Neural cell (in vitro differentiated cells): ENCODE measurements at regions not wholly inside any gene's neighbourhood (a gene's known extent, or its start where the extent isn't known, plus 50 kb on each side); places are given as distances from the start of the nearest gene placed in this dataset.

Experiments used
- H2AFZ ChIP-seq: fragments of 200-600, 300-800 bp; sonication (generic), shearing (Covaris generic); 2 replicates; pipeline ENCODE4 v1.6.0; 2014; ENCODE audit warnings: low read depth, mild to moderate bottlenecking, antibody characterized with exemption, low read length, moderate library complexity
- H3F3A ChIP-seq: fragments of 200-600 bp; shearing (Covaris generic); 2 replicates; pipeline ENCODE4 v1.6.1; 2016; ENCODE audit warnings: mild to moderate bottlenecking, moderate library complexity, mixed read lengths, antibody characterized with exemption, low read length; ENCODE audit not compliant: insufficient read depth, poor library complexity, severe bottlenecking
- H3K27ac ChIP-seq: fragments of 200-600, 300-800 bp; sonication (generic), shearing (Covaris generic); 2 replicates; pipeline ENCODE4 v1.5.1; 2014; ENCODE audit warnings: mild to moderate bottlenecking, low read length, moderate library complexity
- H3K27me3 ChIP-seq: fragments of 300-800, 200-600 bp; sonication (generic), shearing (Covaris generic); 2 replicates; pipeline ENCODE4 v1.6.0; 2014; ENCODE audit warnings: mild to moderate bottlenecking, low read depth, low read length, moderate library complexity; ENCODE audit not compliant: insufficient read depth
- H3K36me3 ChIP-seq: fragments of 300-800, 200-600 bp; sonication (generic), shearing (Covaris generic); 2 replicates; pipeline ENCODE4 v1.5.1; 2014; ENCODE audit warnings: mild to moderate bottlenecking, antibody characterized with exemption, low read length, moderate library complexity; ENCODE audit not compliant: insufficient read depth
- H3K4me2 ChIP-seq: fragments of 300-800, 200-600 bp; sonication (generic), shearing (Covaris generic); 2 replicates; pipeline ENCODE4 v1.6.0; 2014; ENCODE audit warnings: mild to moderate bottlenecking, low read length
- H3K4me3 ChIP-seq: fragments of 300-800, 200-600 bp; sonication (generic), shearing (Covaris generic); 2 replicates; pipeline ENCODE4 v1.5.1; 2014; ENCODE audit warnings: mild to moderate bottlenecking, low read length, moderate library complexity
- H3K79me2 ChIP-seq: fragments of 200-600 bp; shearing (Covaris generic); replicated peaks from 2 replicates; pipeline ENCODE4 v1.6.0; 2014; ENCODE audit warnings: mild to moderate bottlenecking, low read length, moderate library complexity; ENCODE audit not compliant: insufficient read depth
- H3K9ac ChIP-seq: fragments of 300-800, 200-600 bp; sonication (generic), shearing (Covaris generic); 2 replicates; pipeline ENCODE4 v1.6.1; 2016; ENCODE audit warnings: mild to moderate bottlenecking, low read length, mixed read lengths
- H3K9me2 ChIP-seq: fragments of 200-600 bp; shearing (Covaris generic); 2 replicates; pipeline ENCODE4 v1.6.1; 2016; ENCODE audit warnings: mild to moderate bottlenecking, low read length, mixed read lengths; ENCODE audit not compliant: insufficient read depth
- H3K9me3 ChIP-seq: fragments of 200-600, 300-800 bp; sonication (generic), shearing (Covaris generic); 2 replicates; pipeline ENCODE4 v1.6.1; 2016; ENCODE audit warnings: mild to moderate bottlenecking, mixed run types, low read length, moderate library complexity, mixed read lengths
- H4K20me1 ChIP-seq: fragments of 200-600 bp; shearing (Covaris generic); 2 replicates; pipeline ENCODE4 v1.6.1; 2016; ENCODE audit warnings: mild to moderate bottlenecking, mixed run types; ENCODE audit not compliant: insufficient read depth
- CTCF ChIP-seq: fragments of 450-650 bp; IDR thresholded peaks from 2 replicates; pipeline ENCODE4 v1.5.1; 2014; ENCODE audit warnings: antibody characterized with exemption, mild to moderate bottlenecking, moderate library complexity; ENCODE audit not compliant: poor library complexity, severe bottlenecking
- EP300 ChIP-seq: fragments of 450-650 bp; conservative IDR thresholded peaks from 2 replicates; pipeline ENCODE4 v1.6.1; 2014; ENCODE audit warnings: antibody characterized with exemption, mild to moderate bottlenecking, moderate library complexity; ENCODE audit not compliant: poor library complexity, severe bottlenecking
- EZH2 ChIP-seq: fragments of 200-600, 300-800 bp; shearing (Covaris generic), sonication (generic); IDR thresholded peaks from 2 replicates; pipeline ENCODE4 v1.6.1; 2014; ENCODE audit warnings: antibody characterized with exemption, low read length, borderline replicate concordance, mild to moderate bottlenecking; ENCODE audit not compliant: insufficient read depth, poor library complexity, severe bottlenecking
- MXI1 ChIP-seq: fragments of 450-650 bp; conservative IDR thresholded peaks from 2 replicates; pipeline ENCODE4 v1.6.1; 2014; ENCODE audit warnings: antibody characterized with exemption, mild to moderate bottlenecking; ENCODE audit not compliant: poor library complexity, severe bottlenecking
- POLR2AphosphoS5 ChIP-seq: IDR thresholded peaks from 2 replicates; pipeline ENCODE4 v1.6.1; 2012
- REST ChIP-seq: IDR thresholded peaks from 2 replicates; pipeline ENCODE4 v1.6.1; 2012; ENCODE audit warnings: borderline replicate concordance
- TAF1 ChIP-seq: IDR thresholded peaks from 2 replicates; pipeline ENCODE4 v1.6.1; 2012; ENCODE audit warnings: low read depth

- TF ChIP-seq EZH2 (no peak), POLR2AphosphoS5 (no peak), REST (no peak), TAF1 (no peak), CTCF (no peak), MXI1 (no peak)
- H3K9me2 ChIP-seq = no peaks in the 10 kb centered on the region
Observed at GRCh38 chr4:182063651-182064050, 179.6 kb upstream of the TENM3 start.

DNA sequence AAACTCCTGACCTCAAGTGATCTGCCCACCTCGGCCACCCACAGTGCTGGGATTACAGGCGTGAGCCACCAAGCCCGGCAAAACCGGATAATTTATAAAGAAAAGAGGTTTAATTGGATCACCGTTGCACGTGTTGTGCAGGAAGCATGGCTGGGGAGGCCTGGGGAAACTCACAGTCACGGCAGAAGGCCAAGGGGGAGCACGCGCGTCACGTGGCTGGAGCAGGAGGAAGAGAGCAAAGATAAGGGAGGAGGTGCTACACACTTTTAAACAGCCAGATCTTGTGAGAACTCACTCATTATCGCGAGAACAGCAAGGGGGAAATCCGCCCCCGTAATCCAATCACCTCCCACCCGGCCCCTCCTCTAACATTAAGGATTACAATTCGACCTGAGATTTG is 177.9 kb upstream of the TENM3 start:
- Histone ChIP-seq H3K36me3 (no peaks in the 10 kb centered on the region), H3K9ac (no peak overlapping the region), H2AFZ (no peak overlapping the region), H3K27me3 (no peaks in the 10 kb centered on the region), H3K9me3 (no peaks in the 10 kb centered on the region), H3K27ac (no peak overlapping the region), H4K20me1 (no peaks in the 10 kb centered on the region), H3K79me2 (no peaks in the 10 kb centered on the region), H3K9me2 (no peaks in the 10 kb centered on the region), H3K4me3 (no peak overlapping the region), H3K4me2 (no peak overlapping the region), H3F3A (no peaks in the 10 kb centered on the region)
- TF ChIP-seq CTCF (no peak), EZH2 (no peak), TAF1 (no peak), EP300 (no peak), REST (no peak)

More at GRCh38 chr4:182063651-182064050, 179.6 kb upstream of the TENM3 start:
- Histone ChIP-seq H2AFZ (no peak overlapping the region), H3K4me3 (no peak overlapping the region), H4K20me1 (no peaks in the 10 kb centered on the region), H3K27ac (no peak overlapping the region), H3K36me3 (no peaks in the 10 kb centered on the region), H3F3A (no peaks in the 10 kb centered on the region), H3K27me3 (no peaks in the 10 kb centered on the region), H3K9ac (no peak overlapping the region), H3K79me2 (no peaks in the 10 kb centered on the region), H3K4me2 (no peak overlapping the region), H3K9me3 (no peaks in the 10 kb centered on the region)
